Ramos (cell line): ENCODE measurements at regions not wholly inside any gene's neighbourhood (a gene's known extent, or its start where the extent isn't known, plus 50 kb on each side); places are given as distances from the start of the nearest gene placed in this dataset.
"Not testable (repeated sequence)": the region's sequence is repeated elsewhere in the genome, so short reads cannot be mapped to it uniquely, and the experiment has no call there.

Source experiments
- in situ Hi-C: fragments of 300-500 bp; cut with MboI; formaldehyde crosslinking; loops from one replicate; pipeline ENCODE4 v1.14.3; 2022; ENCODE audit warnings: low sequenced_read_pairs; ENCODE audit not compliant: unreplicated experiment

DNA sequence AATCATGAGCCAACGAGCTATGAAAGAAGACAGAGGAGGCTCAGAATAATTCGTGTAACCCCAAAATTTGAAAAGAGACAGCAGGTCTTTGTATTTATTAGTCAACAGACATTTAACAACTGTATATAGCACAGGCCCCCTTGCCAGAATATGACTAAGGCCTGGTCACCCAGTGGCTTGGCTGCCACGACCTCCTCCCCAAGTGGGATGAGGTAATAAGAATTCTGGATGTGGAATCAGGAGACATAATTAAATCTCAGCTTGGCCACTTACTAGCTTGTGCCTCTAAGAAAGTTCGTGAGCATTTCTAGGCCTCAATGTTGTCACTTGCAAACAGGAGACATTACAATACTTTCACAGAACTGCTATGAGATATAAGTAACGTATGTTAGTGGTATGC lies 134.2 kb upstream of the TNFSF4 start:
- in situ Hi-C loops: no loop called here

DNA sequence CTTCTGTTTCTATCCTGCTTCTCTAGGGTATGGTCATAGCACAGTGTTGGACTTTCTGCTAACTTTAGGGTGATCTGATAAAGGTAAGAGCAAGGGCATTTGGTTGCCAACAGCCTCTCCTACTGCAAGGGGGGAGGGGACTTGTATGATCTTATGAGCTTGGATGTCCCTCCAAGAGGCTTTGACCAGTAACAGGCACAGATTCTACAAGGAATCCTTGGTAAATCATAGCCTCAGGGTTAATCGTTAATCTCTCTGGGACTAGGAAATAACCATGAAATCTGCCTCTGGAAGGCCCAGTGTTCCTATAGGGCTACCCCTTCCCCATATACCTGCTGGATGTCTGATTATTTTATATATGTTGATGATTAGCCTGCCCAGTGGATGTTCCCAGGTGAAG lies 134.8 kb upstream of the TNFSF4 start:
- in situ Hi-C loops: no loop called here

GRCh38 chr1:173342736-173343135 lies 134.4 kb upstream of the PRDX6 start:
- in situ Hi-C loops: no loop called here

- in situ Hi-C loops: no loop called here
These were observed 132.9 kb upstream of the PRDX6 start for GRCh38 chr1:173344034-173344743.

- in situ Hi-C loops: no loop called here
These were observed 129.8 kb upstream of the PRDX6 start for GRCh38 chr1:173347282-173347818.

DNA sequence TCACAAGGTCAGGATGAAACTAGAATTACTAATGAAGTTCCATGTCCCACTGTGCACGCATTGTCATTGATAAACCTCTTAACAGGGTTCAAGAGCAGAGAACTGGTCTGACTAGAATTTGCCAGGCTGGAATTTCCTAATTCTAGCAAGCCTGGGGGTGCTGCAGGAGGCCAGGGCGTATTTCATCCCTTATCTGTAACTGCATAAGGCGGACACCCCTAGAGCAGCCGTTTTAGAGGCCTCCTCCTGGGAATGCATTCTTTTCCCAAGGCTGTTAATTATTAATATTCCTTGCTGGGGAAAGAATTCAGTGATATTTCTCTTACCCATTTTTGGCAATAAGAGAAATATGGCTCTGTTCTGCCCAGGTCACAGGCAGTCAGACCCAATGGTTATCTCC lies 124.5 kb upstream of the PRDX6 start:
- in situ Hi-C loops: not testable (repeated sequence)

DNA sequence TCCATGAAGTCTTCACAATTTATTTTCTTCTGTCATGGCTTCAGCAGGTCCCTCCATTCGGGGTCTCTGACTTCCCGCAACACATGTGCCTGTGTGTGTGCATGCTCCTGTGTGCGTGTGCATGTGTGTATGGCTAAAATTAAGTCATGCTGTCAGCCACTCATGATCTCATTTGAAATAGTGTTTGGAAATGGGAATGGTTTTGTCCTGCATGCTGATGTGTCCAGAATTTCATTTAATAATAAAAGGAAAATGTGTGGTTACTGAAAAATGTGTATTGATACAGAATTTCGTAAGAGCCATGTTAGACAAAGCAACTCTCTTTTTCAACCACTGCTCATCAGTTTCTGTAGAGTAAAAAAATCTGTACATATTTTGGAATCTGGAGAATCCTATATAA lies 123.8 kb upstream of the PRDX6 start:
- in situ Hi-C loops: no loop called here

GRCh38 chr1:173354937-173355280 lies 122.2 kb upstream of the PRDX6 start:
- in situ Hi-C loops: no loop called here

GRCh38 chr1:173355281-173356031 lies 121.7 kb upstream of the PRDX6 start:
- in situ Hi-C loops: no loop called here

GRCh38 chr1:173356191-173356762 lies 120.9 kb upstream of the PRDX6 start:
- in situ Hi-C loops: no loop called here

GRCh38 chr1:173360487-173361063 lies 116.6 kb upstream of the PRDX6 start:
- in situ Hi-C loops: no loop called here

DNA sequence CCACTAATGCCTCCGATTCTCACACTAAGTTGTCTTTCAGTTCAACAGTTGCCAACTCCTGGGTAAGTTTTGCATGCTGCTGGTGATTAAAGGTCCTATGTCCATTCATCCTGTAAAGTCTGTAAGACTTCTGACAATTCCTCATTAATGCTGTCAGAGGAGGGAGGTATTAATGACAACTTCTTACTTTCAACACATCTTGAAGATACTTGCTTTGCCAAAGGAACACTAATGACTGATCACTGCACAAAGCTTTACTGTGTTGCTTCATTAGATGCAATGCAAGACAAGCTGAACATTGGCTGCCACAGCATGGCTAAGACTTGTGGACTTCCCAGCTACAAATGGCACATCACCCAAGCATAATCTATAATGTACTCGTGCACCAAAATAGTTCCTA lies 114.6 kb upstream of the PRDX6 start:
- in situ Hi-C loops: no loop called here

- in situ Hi-C loops: no loop called here
These were observed 112.3 kb upstream of the PRDX6 start for GRCh38 chr1:173364827-173365226.

- in situ Hi-C loops: no loop called here
These were observed 111.8 kb upstream of the PRDX6 start for GRCh38 chr1:173365341-173365740.

GRCh38 chr1:173367136-173367535 lies 110.0 kb upstream of the PRDX6 start:
- in situ Hi-C loops: no loop called here

DNA sequence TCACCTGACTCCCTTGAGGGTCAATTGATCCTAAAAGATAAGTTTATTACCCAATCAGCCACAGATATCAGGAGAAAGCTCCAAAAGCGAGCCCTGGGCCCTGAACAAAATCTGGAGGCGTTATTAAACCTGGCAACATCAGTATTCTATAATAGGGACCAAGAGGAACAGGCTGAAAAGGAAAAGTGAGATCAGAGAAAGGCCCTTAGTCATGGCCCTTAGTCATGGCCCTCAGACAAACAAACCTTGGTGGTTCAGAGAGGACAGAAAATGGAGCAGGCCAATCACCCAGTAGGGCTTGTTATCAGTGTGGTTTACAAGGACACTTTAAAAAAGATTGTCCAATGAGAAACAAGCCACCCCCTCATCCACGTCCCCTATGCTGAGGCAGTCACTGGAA lies 106.5 kb upstream of the PRDX6 start:
- in situ Hi-C loops: not testable (repeated sequence)

GRCh38 chr1:173376065-173376464 lies 101.1 kb upstream of the PRDX6 start:
- in situ Hi-C loops: not testable (repeated sequence)

DNA sequence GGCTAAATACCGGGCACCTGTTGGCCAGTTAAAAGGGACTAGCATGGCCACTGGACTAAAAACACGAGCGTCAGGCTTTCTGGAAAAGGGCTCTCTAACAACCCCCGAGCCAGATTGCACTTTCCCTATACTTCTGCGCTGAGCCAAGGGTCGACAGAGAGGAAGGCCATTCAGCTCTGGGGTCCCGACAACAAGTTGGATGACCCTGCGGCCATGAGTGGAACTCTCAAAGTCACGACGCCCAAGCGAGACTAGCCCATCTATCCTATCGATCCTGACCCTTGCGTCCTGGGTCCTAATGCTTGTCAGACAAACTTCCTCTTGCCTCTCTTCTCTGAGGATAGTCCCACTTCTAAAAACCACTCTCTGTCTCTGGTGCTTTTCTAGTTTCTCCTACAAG lies 99.9 kb upstream of the PRDX6 start:
- in situ Hi-C loops: no loop called here

DNA sequence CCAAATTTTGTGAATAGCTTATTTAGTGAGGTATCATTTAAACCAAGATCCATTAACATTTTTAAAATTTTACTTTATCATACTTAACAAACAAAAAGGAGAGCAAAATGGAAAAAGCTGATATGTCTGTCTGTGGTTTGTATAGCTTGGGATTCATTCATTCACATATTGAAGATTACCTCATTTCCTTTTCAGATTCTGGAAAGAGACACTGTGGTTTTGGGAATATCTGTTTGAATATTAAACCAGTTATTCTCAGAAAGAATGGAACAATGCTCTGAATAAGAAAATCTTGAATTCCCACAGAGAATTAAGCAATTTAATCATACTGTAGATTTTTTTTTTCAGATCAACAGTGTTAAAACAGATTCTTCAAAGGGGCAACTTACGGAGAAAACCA lies 93.8 kb upstream of the PRDX6 start:
- in situ Hi-C loops: no loop called here

DNA sequence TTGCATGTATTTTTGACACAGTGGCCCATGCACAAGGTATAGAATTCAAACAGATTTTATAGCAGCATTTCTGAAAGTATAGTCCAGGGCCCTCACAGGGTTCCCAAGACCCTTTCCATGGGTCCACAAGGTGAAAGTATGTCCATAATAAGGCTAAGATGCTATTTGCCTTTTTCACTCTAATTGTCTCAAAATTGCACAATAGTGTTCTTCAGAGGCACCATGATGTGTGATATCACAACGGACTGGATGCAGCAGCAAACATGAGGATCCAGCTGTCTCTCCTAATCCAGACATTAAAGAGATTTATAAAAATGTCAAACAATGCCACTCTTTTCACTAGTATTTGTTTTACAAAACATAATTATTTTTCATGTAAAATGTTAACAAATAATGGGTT lies 88.8 kb upstream of the PRDX6 start:
- in situ Hi-C loops: no loop called here
